GM19468 (cell line): ENCODE measurements at regions not wholly inside any gene's neighbourhood (a gene's known extent, or its start where the extent isn't known, plus 50 kb on each side); places are given as distances from the start of the nearest gene placed in this dataset.

Experiments used
- ATAC-seq: cut with Tn5 transposase; IDR thresholded peaks from one replicate; pipeline ENCODE4 v1.9.1; 2021; ENCODE audit warnings: mild to moderate bottlenecking, moderate library complexity, moderate number of reproducible peaks; ENCODE audit not compliant: unreplicated experiment; ENCODE audit errors: extremely low read depth

- ATAC-seq, result no peak
Measured at GRCh38 chr10:128950916-128951275, 516.1 kb upstream of the MGMT start.

DNA sequence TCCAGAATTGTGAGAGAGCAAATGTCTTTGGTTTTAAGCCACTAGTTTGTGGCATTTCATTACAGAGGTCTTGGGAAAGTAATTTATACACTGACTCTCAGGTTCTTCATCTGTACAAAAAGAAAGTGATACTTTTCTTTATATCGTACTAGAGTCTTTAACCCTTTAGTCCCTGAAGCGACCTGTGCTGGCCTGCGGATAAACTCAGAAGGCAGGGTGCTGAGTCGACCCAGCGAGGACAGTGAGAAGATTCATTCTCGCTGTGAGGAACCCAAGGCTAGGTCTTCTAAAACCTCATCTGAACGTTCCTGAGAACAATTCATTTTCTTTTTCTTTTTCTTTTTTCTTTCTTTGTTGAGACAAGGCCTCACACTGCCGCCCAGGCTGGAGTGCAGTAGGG lies 514.2 kb upstream of the MGMT start:
- no peak for ATAC-seq

- ATAC-seq, result no peak
Measured at GRCh38 chr10:128956149-128956548, 510.9 kb upstream of the MGMT start.

DNA sequence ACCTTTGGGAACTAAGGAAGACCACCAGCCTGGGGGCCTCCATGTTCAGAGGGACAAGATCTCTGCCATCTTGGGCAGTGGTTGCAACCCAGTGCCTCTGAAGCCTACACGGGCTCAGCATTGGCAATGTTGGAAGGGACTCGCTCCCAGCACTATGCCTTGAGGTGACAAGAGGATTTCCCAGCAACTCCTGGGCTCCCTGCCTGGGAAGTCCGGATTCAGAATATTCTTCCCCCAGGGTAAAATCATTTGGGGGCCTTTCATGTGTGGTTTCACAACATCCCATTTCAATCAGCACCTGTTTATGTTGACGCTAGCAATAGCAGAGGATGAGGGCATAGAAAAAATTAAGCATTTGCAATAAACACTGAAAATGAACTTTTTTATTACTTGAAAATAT lies 509.8 kb upstream of the MGMT start:
- no peak for ATAC-seq

DNA sequence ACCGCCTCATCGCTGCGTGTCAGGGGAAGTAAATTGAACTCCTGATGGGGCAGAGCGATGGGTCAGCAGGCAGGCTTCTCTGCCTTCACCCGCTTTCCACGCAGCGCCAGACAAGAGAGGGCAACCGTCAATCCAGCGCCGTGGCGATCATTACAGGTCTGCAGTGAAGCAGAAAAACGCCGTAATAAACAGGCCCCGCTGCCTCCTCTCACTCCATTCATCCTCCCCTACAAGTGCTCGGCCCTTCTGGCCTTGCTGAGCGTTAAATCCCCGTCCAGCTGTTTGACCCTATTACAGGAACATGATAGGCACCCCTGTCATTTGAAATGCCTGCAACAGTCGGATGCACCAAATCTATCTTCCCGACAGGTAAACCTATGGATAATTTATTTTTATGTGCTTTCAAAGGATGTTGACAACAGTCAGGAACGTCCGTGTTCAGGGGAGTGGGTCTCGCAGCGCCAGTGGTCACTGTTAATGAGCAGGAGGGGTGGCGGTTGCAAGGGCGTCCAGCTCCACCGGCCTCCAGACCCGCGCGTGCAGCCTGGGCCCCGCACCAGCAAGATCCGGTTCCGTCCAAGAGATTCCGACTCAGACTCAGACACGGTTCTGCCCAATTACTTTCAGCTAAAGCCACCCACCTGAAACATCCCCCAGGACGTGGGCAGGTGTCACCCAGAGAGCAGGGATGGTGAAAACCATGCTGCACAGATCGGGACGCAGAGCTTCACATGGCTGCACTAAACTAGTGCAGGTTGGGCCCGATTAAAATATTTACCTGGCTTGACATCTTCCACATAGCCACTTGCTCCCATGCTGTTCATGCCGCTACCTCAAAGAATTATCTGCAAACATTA lies 508.0 kb upstream of the MGMT start:
- no peak for ATAC-seq

DNA sequence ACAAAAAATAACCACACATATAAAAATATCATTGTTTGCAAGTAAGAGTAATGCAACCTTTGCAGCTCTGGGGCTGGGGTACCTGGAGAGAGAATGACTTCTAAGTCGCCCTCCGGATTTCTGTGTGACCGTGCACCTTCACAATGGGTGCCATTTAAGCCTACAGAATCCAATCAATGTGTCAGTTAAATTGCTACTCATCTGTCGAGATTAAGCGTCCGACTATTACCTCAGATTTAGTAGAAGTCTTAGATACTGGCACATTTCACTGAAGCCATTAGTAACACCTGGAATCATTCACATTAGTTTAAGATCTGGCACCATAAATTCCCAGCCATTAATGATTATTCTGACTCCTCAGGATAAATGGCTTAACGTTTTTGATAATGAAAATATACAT lies 507.3 kb upstream of the MGMT start:
- no peak for ATAC-seq

GRCh38 chr10:128960517-128960916 lies 506.5 kb upstream of the MGMT start:
- ATAC-seq, result no peak

- ATAC-seq, result no peak
Measured at GRCh38 chr10:128962182-128962581, 504.9 kb upstream of the MGMT start.

GRCh38 chr10:128963211-128964099 lies 503.6 kb upstream of the MGMT start:
- no peak for ATAC-seq

DNA sequence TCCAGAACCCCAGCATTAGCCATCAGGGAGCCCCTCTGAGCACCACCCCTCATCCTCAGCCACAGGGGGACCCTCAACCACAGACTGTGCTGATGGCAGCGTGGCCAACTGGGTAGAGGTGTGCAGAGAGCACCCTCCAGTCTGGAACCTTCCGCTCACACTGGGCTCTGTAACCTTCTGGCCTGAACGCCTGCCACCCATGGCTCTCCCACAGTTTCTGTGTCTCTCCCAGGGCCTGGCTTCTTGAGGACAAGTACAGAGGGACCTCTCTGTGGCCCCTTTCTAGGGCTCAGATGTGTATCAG lies 503.0 kb upstream of the MGMT start:
- no peak for ATAC-seq

DNA sequence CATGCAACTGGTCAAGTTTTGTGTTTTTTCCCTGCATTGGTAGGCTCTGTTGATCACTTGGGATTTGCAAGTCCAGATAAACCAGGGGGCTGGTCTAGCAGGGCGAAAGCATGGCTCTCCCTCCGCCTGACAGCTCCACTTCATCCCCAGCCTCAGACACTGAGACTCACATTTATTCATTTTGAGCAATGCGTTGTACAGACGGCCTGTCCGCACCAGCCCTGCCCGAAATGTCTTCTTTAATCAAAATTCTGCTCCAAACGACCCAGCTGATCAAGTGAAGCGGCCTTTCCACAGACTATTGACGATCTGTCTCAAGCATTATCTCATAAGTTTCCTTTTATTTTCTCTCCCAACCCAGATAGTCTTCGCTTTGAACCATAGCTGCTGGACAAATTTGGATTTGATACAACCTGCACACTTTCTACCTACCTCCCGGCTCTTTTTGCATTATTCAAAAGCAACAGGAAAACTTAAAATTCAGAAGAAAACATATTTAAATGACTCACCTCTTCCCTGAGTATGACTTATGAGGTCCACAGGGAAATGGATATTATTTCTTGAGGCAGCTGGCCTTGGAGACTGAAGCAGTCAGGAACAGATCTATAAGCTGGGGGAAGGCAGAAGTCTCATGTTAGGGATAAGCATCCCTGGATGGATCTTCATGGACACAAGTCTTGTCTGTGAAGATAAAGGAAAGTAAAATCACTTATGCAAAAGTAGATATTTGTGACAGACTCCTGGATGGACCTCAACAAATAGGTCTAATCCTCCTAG lies 498.9 kb upstream of the MGMT start:
- no peak for ATAC-seq

GRCh38 chr10:128969551-128969950 lies 497.5 kb upstream of the MGMT start:
- ATAC-seq, result no peak

GRCh38 chr10:128971374-128972035 lies 495.5 kb upstream of the MGMT start:
- no peak for ATAC-seq

- ATAC-seq, result no peak
Measured at GRCh38 chr10:128972036-128972405, 495.0 kb upstream of the MGMT start.

GRCh38 chr10:128973221-128973620 lies 493.8 kb upstream of the MGMT start:
- no peak for ATAC-seq

DNA sequence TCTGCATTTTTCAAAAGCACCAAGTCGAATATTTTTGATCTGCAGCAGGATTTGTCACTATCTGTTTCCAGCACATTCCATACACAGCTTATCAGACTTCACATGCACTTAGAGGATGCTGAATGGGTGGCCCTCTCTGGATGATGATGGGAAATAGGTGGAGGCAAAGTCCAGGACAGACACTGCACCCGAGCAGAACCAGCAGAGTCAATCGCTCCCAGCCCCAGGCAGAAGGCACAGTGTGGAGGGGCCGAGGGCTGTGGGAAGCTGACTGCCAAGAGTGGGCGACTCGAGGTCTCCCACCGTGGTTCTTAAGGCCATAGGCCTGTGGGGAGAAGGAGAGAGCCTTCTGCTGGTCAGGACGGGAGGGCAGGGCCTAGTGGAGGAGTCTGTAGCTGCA lies 490.2 kb upstream of the MGMT start:
- no peak for ATAC-seq

DNA sequence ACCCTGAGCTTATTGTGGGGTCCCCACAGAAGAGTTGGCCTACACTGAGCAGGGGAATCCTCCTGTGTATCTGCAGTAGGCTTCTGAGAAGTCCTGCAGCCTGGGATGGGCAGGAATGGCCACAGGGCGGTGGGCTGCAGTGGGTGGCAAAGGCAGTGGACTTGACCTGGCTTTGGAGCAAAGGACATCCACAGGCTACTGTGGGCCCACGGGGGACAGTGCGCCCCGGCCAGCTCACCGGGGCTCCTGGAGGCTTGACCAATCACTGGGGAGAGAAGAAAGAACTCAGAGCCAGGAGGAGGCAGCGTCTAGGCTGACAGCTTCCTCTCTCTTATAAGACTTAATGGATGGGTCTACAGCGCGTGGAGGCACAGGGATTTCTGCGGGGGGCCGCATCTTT lies 488.8 kb upstream of the MGMT start:
- no peak for ATAC-seq

DNA sequence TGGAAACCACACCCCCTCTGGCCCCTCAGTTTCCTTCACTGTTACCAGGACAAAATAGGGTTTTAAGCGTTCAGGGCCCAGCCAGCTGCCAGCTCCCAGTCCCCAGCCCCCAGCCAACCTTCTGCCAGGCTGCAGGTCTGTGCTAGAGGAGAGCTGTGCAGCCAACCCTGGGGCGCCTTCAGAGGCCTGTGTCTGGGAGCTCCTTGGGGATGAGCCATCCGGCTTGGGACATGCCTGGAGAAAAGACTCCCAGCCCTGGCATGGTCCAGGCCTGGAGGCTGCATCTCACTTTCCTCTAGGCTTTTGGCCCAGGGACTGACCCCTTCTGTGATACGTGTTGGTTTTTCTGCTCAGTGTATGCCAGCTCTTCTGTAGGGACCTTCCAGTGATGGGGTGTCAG lies 487.6 kb upstream of the MGMT start:
- ATAC-seq, result no peak

GRCh38 chr10:128981251-128981650 lies 485.8 kb upstream of the MGMT start:
- ATAC-seq, result no peak

- no peak for ATAC-seq
Measured at GRCh38 chr10:128981881-128982615, 485.0 kb upstream of the MGMT start.
